ENCODE measurements at regions not wholly inside any gene's neighbourhood (a gene's known extent, or its start where the extent isn't known, plus 50 kb on each side); places are given as distances from the start of the nearest gene placed in this dataset.

- in situ Hi-C loops (cut with HindIII; ENCODE audit: low sequenced_read_pairs), result no loop called here
- H3K4me3 ChIP-seq (ENCODE audit: low read depth, low read length), result no peak overlapping the region
- peak; percentile 1 for DNase-seq (ENCODE audit: low read depth)
- peak; percentile 56 for TF ChIP-seq CTCF (IDR thresholded peaks at IDR 0.05; ENCODE audit: low read depth, low read length, missing control alignments)
Measured at GRCh38 chr10:23516530-23516929, 77.7 kb downstream of the OTUD1 start.

GRCh38 chr10:23517155-23517554 lies 78.3 kb downstream of the OTUD1 start:
- DNase-seq (ENCODE audit: low read depth), result no peak
- TF ChIP-seq CTCF (IDR thresholded peaks at IDR 0.05; ENCODE audit: low read depth, low read length, missing control alignments), result no peak
- in situ Hi-C loops (cut with HindIII; ENCODE audit: low sequenced_read_pairs), result no loop called here
- H3K4me3 ChIP-seq (ENCODE audit: low read depth, low read length), result no peak overlapping the region

- no peak for DNase-seq (ENCODE audit: low read depth)
- no peak for TF ChIP-seq CTCF (IDR thresholded peaks at IDR 0.05; ENCODE audit: low read depth, low read length, missing control alignments)
- in situ Hi-C loops (cut with HindIII; ENCODE audit: low sequenced_read_pairs), result no loop called here
- no peak overlapping the region for H3K4me3 ChIP-seq (ENCODE audit: low read depth, low read length)
Measured at GRCh38 chr10:23521735-23522134, 82.9 kb downstream of the OTUD1 start.

GRCh38 chr10:23522345-23522744 lies 83.5 kb downstream of the OTUD1 start:
- TF ChIP-seq CTCF (IDR thresholded peaks at IDR 0.05; ENCODE audit: low read depth, low read length, missing control alignments), result no peak
- in situ Hi-C loops (cut with HindIII; ENCODE audit: low sequenced_read_pairs), result no loop called here

GRCh38 chr10:23523251-23523650 lies 84.4 kb downstream of the OTUD1 start:
- in situ Hi-C loops (cut with HindIII; ENCODE audit: low sequenced_read_pairs), result no loop called here

More at GRCh38 chr10:23522345-23522744, 83.5 kb downstream of the OTUD1 start:
- H3K4me3 ChIP-seq (ENCODE audit: low read depth, low read length), result no peak overlapping the region
- DNase-seq (ENCODE audit: low read depth), result no peak

GRCh38 chr10:23525406-23525805 lies 86.5 kb downstream of the OTUD1 start:
- in situ Hi-C loops (cut with HindIII; ENCODE audit: low sequenced_read_pairs), result no loop called here
- no peak overlapping the region for H3K4me3 ChIP-seq (ENCODE audit: low read depth, low read length)
- no peak for TF ChIP-seq CTCF (IDR thresholded peaks at IDR 0.05; ENCODE audit: low read depth, low read length, missing control alignments)
- peak; percentile 1 for DNase-seq (ENCODE audit: low read depth)

More at GRCh38 chr10:23523251-23523650, 84.4 kb downstream of the OTUD1 start:
- H3K4me3 ChIP-seq (ENCODE audit: low read depth, low read length), result no peak overlapping the region
- TF ChIP-seq CTCF (IDR thresholded peaks at IDR 0.05; ENCODE audit: low read depth, low read length, missing control alignments), result no peak
- DNase-seq (ENCODE audit: low read depth), result no peak

GRCh38 chr10:23528419-23528818 lies 89.5 kb downstream of the OTUD1 start:
- DNase-seq (ENCODE audit: low read depth), result no peak
- in situ Hi-C loops (cut with HindIII; ENCODE audit: low sequenced_read_pairs), result no loop called here
- no peak overlapping the region for H3K4me3 ChIP-seq (ENCODE audit: low read depth, low read length)
- TF ChIP-seq CTCF (IDR thresholded peaks at IDR 0.05; ENCODE audit: low read depth, low read length, missing control alignments), result no peak
